ENCODE measurements at regions not wholly inside any gene's neighbourhood (a gene's known extent, or its start where the extent isn't known, plus 50 kb on each side); places are given as distances from the start of the nearest gene placed in this dataset.

DNA sequence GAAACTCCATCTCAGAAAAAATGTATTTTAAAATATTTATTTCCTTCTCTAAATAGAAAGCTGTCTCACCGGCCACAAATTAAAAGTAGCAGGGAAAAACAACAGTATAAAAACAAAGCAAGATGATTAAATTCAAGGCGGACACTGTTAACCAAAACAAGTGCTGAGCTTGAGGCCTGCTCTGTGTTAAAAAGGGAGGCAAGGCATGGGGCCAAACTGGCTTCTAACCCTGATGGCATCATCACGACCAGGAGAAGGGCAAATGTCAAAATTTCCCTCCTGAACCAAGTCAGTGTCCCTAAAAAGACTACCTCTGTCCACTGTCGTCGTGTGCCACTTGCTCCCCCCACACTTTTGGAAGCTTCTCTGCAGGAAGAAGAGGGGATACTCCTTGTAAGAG is 116.1 kb downstream of the MSX2 start:
- no peak for DNase-seq (ENCODE audit: low read depth, low spot score)

DNA sequence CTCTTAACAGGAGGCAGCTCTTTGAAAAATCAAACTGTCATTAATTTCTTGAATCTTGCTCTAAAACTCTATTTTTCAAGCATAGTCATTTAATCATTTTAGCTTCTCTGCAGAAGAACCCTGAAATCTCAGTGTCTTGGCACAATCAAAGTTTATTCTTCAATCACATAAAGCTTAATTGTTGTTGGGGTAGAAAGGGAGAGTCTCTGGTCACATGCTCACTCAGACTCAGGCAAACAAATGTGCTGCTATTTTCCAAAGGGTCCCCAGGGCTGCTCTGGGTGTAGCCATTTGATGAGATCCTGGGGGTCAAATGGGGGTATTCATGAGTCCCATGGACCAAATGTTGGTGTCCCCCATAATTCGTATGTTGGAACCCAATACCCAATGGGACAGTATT is 114.8 kb downstream of the MSX2 start:
- DNase-seq (ENCODE audit: low read depth, low spot score) = no peak

DNA sequence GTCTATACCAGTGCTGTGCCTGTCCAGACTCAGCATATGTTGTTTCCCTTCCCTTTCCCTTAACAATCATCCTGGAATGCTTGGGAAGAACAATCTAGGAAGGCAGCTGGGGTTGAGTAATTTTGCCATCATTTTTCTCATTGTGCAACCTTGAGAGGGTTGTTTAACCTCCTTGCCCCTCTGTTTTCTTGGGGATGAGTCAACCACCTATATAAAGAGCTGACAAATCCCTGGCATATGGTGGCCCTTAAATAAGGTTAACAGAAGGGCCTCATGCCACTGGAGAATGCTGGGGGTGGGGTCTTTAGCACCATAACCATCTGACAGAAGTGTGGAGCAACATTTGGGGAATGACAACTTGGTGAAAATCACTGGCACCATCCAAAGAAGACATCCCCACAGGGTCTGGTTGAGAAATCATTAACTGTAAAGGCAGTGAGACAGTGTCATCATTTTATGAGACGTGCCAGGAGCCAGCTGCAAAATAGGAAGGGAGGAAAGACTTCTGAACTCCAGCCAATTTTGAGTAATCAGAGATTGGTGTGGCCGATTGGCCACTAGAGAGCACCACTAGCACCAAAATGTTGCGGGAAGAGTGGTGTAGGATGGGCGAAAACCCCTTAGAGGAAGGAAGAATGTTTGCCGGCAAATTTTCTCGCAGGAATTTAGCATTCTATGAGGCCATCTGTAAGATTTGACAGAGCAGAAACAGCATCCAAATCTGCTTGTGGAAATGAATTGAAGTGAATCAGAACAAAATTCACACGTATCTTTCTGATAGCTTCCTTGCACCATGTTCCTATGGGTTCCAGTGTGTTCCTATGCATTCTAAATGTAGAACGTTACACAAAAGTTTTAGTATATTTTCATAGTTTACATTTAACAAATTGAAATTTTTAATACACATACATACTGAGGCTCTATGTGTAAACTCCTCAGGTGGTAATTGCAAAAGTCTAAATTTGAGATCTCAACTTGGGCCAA is 113.8 kb downstream of the MSX2 start:
- DNase-seq (ENCODE audit: low read depth, low spot score) = no peak

DNA sequence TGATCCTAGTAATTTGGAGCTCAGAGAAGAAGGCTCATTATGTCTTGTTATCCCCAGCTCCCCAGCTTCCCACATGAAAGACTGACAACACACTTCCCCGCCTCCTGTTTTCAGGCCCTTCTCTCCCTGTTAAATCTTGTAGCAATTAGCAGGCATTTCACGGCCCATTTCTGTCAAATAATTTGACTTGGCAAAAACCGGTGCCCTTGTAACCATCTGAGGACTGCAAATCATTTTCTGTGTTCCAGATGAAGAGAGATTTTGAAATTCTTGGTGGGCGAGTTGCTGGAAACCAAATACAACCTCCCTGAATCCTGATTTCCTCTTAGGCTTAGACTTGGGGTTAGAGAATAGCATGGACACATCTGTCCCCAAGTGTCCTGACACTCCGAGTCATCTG is 109.7 kb downstream of the MSX2 start:
- no peak for DNase-seq (ENCODE audit: low read depth, low spot score)

DNA sequence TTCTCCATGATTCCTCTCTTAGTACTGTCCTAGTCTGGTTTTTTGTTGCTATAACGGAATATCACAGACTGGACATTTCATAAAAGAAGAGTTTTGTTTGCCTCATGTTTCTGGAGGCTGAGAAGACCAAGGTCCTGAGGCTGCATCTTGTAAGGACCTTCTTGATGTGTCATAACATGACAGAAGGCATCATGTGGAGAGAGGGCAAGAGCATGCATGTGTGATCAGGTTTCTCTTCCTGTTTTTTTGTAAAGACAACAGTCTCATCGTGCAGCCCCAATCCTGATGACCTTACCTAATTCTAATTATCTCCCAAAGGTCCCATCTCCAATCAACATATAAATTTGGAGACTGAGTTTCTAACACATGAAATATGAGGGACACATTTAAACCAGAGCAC is 108.4 kb downstream of the MSX2 start:
- no peak for DNase-seq (ENCODE audit: low read depth, low spot score)

DNA sequence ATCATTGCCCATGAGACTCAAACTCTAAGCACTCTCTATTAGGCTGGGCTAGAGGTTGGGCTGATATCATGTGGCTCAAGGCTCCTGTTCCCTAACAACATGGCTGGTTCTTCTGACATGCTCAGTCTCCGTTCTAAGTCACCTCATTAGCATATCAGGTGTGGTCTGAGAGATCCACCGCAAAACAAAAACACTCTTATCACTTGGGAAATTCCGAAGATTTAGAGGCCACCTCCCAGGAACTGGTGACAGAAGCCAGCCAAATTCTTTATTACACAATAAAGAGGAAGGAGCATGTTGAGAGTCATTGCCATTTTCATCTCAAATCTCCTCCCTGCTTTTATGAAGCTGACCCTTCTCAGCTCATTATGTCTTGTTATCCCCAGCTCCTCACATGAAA is 107.6 kb downstream of the MSX2 start:
- DNase-seq (ENCODE audit: low read depth, low spot score) = no peak

DNA sequence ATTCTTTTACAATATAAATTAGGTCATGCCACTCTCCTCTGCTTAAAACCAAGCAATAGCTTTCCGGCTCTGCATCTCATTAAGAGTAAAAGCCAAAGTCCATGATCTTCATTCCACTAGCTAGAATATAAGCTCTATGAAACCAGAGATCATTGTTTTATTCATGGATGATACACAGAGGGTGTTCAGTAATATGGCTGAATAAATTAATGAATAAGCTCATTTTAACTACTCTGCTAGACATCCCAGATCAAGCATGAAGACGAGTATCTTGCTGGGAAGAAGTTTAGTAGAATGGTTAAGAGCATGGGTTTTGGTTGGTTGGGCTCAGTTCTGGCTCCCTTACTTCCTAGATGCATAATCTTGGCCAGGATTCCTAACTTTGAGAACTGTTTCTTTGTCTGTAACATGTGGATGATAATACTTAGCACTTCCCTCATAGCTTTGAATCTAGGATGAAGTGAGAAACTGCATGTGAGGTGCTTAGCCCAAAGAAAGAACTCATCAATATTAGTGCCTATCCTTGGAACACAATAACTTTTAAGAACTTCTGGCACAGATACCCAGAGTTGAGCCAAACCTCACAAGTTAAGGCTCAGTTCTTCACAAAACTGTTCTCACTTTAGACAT is 106.8 kb downstream of the MSX2 start:
- no peak for DNase-seq (ENCODE audit: low read depth, low spot score)

DNA sequence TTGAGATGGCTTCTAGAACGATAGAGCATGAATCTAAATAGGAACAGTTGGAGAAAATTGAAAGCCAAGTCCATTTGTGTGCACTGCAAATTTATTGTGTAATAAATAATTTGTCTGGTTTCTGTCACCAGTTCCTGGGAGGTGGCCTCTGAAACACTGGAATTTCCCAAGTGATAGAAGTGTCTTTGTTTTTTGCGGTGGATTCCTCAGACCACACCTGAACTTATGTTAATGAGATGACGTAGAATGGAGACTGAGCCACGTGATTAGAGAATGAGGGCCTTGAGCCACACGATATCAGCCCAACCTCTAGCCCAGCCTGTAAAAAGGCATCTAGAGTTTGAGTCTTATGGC is 105.1 kb downstream of the MSX2 start:
- DNase-seq (ENCODE audit: low read depth, low spot score) = no peak

DNA sequence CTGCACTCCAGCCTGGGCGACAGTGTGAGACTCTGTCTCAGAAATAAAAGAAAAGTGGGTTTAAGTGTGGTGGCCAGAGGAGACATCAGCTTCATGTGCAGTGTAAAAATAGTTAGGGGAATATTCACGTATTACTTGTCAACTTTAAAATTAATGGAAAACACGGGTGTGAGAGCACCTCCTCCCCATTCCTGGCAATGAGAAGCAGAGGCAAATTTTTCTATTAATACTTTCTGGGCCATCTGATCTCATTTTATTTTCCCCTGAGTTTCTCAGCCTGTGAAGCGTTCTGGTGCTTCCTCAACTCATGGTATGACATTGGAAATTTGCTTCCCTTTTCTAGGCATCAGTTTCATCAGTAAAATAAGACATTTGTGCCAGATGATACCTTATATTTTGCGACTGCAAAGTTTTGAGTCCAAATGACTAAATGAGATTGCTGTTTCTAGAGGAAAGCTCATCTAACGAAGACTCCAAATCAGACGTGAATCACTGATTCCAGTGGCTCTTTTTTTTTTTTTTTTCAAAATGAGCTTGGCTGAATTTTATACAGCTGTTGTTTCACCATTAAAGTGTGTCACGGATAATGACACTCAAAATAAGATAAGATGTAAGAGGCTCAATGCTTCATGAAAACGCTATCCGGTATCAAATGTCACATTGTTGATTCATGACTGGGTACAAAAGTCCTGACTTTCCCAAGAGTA is 104.6 kb downstream of the MSX2 start:
- DNase-seq (ENCODE audit: low read depth, low spot score) = no peak

DNA sequence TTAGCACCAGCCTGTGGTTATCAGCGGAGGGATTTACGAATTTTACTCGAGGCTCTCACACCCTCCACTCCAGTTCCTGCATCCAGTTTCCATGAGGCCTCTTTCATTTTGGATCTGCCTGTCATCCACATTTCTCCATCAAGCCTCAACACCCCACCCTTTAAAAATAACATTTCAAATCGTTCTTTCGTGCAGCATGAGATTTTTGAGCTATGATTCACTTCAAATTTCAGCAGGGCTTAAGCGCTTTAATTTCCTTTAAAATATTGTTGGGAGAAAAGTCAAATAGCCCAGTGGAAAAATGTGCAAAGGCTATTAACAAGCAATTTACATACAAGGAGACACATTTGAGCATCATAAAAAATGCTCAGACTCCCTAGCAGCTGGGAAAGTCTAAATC is 103.2 kb downstream of the MSX2 start:
- DNase-seq (ENCODE audit: low read depth, low spot score) = no peak

DNA sequence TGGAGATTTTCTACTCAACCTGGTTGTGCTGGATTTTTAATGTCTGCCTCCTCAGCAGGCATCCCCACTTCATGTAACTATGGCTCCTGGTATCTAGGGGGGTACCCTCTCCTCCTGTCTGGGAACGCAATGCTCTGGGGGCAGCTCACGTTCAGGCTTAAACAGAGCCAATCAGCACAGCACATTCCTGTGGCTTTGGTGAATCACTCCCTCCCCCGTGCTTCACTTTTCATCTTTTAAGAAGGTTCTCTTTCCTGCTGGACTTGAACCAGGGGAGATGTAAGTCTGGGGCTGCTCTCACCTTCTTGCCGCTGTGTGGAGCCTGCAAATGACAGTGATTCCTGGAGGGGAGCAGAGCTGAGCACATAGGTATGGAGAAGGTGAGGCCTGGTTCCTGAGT is 101.2 kb downstream of the MSX2 start:
- DNase-seq (ENCODE audit: low read depth, low spot score) = no peak

DNA sequence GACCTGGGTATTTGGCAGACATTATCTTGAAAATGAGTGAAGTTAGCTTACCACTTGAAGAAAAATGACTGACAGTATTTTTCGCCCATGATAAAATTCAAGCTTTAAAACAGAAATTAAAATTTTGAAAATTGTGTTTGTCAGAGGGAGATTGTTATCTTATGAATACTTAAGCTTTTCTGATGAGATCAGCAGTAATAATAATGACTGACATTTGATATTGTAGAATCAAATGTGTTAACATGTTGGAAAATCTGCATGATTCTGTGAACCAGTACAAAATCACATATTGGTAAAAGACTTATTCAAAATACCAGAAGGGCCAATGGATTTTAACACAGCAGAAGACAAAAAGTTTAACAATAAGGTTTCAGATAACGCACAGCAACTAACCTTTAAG is 94.0 kb downstream of the MSX2 start:
- DNase-seq (ENCODE audit: low read depth, low spot score) = no peak

DNA sequence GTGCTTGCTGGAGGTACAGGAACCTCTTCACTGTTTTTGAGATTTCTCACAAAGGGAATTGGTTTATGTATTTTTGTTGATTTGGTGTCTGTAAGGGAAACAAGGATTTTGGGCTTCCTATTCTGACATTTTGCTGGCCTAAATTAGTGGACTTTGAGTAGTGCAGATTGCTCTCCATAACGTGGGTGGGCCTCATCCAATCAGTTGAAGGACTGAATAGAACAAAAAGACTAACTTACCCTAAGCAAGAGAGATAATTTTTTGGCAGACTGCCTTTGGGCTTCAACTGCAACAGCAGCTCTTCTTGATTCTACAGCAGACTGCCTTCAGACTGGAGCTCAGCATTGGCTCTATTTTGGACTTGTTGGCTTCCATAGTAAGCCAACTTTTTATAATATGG is 93.2 kb downstream of the MSX2 start:
- DNase-seq (ENCODE audit: low read depth, low spot score) = no peak

DNA sequence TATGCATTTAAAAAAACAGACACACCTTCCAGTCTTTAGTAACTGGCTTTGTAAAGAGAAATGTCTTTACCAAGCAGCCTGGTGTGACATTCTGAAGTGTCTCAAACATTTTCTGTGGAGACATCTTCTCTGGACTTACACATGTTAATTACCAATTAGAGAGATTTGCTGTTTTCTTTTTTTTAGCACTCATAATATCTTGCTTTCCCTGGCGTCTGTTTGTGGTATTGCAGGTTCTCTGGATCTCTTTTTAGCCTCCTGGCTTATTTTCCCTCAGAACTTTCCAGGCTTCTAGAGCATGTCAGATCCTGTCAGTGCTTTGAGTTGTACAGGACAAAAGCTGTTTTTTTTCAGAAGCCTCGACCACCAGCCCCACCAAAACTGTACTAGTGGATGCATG is 92.5 kb downstream of the MSX2 start:
- DNase-seq (ENCODE audit: low read depth, low spot score) = no peak

DNA sequence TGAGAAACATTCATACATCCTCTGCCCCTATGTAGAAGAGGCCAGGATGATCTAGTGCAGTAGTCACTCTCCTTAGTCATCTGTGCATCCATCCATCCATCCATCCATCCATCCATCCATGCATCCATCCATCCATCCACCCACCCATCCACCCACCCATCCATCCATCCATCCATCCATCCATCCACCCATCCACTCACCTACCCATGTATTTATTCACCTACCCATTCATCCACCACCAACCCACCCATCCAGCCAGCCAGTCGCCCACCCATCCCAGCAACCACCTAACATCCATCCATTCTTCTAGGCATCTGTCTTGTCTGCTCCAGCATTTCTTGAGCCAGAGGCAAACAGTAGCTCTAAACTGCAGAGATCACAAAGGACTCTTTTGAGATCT is 87.1 kb downstream of the MSX2 start:
- no peak for DNase-seq (ENCODE audit: low read depth, low spot score)

DNA sequence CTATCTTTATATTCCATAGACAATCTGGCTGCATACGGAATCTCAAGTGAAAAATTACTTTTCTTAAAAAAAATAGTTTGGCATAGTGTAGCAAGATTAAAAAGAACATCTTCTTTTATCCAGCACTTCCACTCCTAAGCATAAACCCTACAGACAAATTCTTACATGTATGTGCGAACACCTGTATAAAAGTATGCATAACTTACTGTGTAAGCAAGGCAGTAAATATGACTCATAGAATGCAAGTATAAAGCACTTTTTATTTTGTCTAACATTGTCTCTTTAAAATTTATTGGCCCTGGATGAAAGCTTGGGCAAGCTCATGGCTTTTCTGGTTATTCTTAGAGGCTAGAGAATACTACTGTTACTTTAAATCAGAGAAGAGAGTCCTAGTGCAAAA is 86.4 kb downstream of the MSX2 start:
- DNase-seq (ENCODE audit: low read depth, low spot score) = no peak

DNA sequence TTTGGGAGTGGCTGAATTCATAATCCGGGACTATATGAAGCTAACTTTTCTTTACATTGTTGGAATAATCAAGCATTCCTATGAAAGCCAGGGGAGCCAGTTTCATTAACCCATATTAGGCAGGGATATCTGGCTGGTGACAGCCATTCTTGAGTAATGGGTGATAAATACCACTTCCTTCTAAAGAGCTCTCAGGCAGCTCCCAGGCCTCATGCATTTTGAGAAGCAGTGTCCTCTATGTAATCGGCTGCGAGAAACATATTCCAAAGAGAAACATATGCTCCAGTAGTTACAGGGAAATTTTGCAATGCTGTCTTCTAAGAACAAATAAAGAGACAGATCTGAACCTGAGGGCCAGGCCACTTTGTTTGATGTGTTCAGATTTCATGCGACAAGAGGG is 83.1 kb downstream of the MSX2 start:
- no peak for DNase-seq (ENCODE audit: low read depth, low spot score)

DNA sequence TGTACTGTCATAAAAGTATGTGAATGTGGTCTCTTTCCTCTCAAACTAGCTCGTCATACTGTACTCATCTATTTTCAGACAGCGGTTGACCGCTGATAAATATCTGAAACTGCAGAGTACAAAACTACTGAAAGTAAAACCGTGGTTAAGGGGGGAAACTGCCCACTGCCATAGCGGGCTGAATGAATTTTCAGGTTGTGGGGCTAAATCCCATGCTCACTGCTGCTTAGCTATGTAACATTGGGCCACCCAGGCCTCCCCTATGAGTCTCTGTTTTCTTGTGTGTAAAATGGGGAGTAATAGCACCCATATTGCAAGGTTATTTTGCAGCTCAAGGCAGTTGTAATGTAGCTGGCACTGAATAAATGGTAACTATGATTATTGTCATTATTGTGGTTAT is 82.3 kb downstream of the MSX2 start:
- DNase-seq (ENCODE audit: low read depth, low spot score) = no peak

DNA sequence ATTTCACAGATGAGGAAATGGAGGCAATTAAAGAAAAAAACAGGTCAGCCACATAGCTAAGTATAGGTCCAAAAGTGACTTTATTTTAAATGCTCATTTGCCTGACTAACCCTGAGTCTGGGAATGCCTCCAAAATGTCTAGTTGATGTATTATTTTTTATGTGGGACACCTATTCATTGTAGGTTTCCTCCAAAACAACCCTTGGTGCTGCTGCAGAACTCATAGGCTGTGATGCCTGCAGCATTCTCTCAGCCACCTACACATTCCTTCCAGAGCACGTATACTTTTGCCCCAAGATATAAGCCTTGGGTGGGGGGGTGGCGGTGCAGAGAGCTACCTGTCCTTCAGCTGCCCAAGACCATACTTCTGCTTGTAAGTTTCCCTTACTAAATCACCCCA is 77.4 kb downstream of the MSX2 start:
- no peak for DNase-seq (ENCODE audit: low read depth, low spot score)

DNA sequence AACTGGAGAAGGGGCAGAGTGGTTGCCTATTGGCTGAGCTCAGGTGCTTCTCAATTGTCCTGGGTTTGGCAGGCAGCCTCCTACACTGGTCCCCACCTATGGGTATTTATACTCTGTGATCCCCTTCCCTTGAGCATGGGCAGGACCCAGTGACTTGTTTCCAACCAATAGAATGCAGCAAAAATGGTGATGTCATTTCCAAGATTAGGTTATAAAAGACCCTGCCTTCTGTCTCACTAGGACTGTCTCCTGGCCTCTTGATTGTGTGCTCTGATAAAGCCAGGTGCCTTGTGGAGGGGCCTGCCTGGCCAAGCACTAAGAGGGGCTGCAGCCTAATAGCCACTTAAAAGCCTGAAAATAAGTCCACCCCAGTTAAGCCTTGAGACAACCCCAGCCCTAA is 76.1 kb downstream of the MSX2 start:
- no peak for DNase-seq (ENCODE audit: low read depth, low spot score)

DNA sequence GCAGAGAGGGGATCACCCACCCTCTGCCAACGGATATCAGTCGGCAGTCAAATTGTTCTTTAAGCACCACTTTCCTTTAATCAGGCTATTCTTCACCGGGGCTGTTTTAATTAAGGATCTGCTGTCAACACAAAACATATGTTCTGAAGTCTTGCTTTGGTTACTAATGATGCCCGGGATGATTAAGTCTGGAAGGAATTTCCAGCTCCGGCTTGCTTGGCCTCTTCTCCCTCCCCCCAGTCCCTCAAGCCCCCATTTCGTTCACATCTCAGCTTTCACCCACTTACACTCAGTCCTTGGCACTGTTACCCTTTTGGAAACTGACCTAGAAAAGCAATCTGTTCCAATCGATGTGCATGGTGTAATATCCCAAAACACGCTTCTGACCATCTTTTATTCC is 74.7 kb downstream of the MSX2 start:
- no peak for DNase-seq (ENCODE audit: low read depth, low spot score)

DNA sequence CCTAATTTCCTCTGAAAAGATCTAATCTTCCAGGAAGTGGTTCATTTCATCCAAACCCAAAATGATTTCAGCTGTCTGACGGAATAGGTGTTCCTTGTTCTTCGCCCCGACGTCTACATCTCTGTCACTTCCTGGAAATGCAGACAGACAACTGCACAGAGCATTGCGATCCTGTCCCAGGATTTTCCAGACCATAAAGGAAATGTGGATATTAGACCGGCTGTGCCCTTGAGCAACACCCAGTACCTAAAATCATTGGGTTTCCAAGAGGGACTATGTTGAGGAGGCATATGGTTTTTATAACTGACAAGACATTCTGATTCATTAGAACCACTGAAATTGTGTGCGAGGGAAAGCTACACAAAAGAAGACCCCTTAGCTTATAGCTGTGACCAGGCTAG is 74.2 kb downstream of the MSX2 start:
- no peak for DNase-seq (ENCODE audit: low read depth, low spot score)

DNA sequence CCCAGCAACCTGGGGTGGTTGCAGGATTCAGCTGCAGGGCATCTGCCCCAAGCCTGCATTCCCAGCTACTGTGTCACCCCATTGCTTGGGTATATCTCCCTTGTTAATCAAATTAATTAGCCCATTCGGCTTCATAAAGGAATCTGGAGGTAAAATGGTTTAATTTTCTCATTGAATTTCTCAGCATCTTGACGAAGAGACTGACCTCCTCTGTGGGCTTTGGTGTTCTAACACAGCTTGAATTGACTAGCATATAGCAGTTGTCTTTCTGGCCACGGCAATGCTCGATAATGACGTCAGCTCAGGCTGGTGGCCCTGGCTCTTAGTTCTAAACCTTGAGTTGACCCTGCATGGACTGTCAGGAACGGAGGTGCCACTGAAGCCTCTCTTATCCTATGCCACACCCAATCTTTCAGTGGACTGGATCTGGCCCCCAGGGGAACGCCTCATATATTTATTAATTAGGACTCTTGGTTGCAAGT is 72.4 kb downstream of the MSX2 start:
- DNase-seq (ENCODE audit: low read depth, low spot score) = no peak

Measured in activated CD4-positive, CD25-positive, alpha-beta regulatory T cell treated with anti-CD3 and anti-CD28 coated beads, Interleukin-2, amount 50 U/mL, for 16 hours (primary cell).